HEK293T (cell line): ENCODE measurements at regions not wholly inside any gene's neighbourhood (a gene's known extent, or its start where the extent isn't known, plus 50 kb on each side); places are given as distances from the start of the nearest gene placed in this dataset.

Source experiments
- ARNT ChIP-seq: fragments of 450-650 bp; IDR thresholded peaks from 2 replicates; pipeline ENCODE4 v1.6.1; 2017; ENCODE audit warnings: mild to moderate bottlenecking
- ELF4 ChIP-seq: fragments of 450-650 bp; IDR thresholded peaks from 2 replicates; pipeline ENCODE4 v1.6.1; 2017; ENCODE audit warnings: antibody characterized with exemption
- FOXK2 ChIP-seq: fragments of 450-650 bp; IDR thresholded peaks from 2 replicates; pipeline ENCODE4 v1.6.1; 2016; ENCODE audit warnings: mild to moderate bottlenecking

DNA sequence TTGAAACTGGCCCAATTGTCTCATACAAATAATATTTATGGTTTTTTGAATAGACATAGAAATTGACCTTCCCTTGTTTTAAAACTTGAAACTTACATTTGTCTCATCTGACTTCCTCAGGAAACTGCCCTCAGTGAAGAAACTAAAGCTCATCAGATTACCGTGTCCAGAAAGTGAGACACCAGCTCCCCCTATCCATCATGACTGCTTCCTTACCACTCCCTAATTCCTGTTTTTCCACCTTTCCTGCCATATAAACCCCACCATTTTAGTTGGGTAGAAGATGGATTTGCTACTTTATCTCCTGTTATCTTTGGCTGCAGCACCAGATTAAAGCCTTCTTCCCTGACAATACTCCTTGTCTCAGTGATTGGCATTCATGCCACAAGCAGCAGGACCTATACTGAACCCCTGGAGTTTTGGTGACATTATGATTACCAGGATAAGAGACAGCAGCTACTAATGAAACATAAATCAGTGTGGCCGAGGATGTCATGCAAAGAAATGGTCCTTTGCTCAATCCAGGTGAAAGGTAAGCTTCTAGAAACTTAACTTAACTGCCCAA lies 1627.6 kb upstream of the ZEB2 start:
- TF ChIP-seq ARNT = no peak
- no peak for TF ChIP-seq ELF4
- TF ChIP-seq FOXK2 = no peak
